Right lobe of liver (tissue), 4 donors: ENCODE measurements at regions not wholly inside any gene's neighbourhood (a gene's known extent, or its start where the extent isn't known, plus 50 kb on each side); places are given as distances from the start of the nearest gene placed in this dataset.

Experiments used
- POLR2A ChIP-seq: fragments of 450-650 bp; IDR thresholded peaks from one replicate; pipeline ENCODE4 v1.6.1; 2017; ENCODE audit warnings: antibody characterized with exemption, mild to moderate bottlenecking
- TF ChIP-seq, protein P1 (sequence below), 4 donors: fragments of 200-600 bp in 3 of 4; fragments of 450-650 bp in 1 of 4; IDR thresholded peaks; one replicate each; pipeline versions ENCODE4 v1.5.1 to v1.8.0; 2016 to 2022; ENCODE audit warnings: antibody characterized with exemption in 4 of 4, mild to moderate bottlenecking in 2 of 4
- donor health status: DM: no; HTN: no; CAD: no.
- donor health status: DM: no; HTN: no; CAD: no.
- donor health status: DM: no; HTN: yes; CAD: no.

DNA sequence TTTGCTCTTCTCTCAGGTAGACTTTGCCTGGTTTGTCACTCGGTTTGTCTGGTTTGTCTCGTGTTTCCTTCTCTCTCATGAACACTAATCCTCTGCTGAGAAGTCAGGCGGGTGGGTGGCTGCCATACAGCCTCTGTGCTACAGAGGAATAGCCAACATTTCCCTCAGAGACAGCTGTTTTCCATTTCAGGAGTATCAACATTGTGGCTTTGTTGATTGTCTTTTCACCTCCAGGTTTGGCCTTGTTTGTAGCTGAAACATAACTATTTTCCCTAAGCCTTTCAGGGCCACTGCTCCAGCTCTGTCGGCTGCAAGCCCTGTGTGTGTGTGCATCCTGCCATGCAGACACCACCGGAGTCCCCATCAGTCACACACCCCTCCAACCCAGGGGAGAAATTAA is 122.8 kb downstream of the BAMBI start:
- TF ChIP-seq, protein P1, sequence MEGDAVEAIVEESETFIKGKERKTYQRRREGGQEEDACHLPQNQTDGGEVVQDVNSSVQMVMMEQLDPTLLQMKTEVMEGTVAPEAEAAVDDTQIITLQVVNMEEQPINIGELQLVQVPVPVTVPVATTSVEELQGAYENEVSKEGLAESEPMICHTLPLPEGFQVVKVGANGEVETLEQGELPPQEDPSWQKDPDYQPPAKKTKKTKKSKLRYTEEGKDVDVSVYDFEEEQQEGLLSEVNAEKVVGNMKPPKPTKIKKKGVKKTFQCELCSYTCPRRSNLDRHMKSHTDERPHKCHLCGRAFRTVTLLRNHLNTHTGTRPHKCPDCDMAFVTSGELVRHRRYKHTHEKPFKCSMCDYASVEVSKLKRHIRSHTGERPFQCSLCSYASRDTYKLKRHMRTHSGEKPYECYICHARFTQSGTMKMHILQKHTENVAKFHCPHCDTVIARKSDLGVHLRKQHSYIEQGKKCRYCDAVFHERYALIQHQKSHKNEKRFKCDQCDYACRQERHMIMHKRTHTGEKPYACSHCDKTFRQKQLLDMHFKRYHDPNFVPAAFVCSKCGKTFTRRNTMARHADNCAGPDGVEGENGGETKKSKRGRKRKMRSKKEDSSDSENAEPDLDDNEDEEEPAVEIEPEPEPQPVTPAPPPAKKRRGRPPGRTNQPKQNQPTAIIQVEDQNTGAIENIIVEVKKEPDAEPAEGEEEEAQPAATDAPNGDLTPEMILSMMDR (IDR thresholded peaks at IDR 0.05): no peak
- TF ChIP-seq POLR2A: no peak
